ENCODE measurements at regions not wholly inside any gene's neighbourhood (a gene's known extent, or its start where the extent isn't known, plus 50 kb on each side); places are given as distances from the start of the nearest gene placed in this dataset.

DNA sequence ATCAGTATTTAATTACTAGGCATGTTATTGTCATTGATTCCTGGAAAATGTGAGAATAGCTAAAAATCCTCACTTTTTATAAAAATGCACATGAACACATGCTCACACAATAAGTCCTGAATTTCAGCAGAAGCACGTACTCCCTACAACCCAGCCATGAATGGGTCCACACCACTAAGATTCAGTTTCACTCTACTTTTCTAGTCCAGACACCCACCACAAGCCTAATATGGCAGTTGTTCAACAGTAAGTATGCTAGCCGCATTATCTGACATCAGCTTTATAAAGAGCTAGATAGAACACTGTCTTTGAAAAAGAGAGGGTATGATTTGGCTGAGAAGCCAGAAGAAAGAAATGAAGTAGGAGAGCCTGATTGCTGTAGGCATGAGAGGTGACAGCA lies 639.3 kb downstream of the BRINP1 start:
- TF ChIP-seq, protein P1, sequence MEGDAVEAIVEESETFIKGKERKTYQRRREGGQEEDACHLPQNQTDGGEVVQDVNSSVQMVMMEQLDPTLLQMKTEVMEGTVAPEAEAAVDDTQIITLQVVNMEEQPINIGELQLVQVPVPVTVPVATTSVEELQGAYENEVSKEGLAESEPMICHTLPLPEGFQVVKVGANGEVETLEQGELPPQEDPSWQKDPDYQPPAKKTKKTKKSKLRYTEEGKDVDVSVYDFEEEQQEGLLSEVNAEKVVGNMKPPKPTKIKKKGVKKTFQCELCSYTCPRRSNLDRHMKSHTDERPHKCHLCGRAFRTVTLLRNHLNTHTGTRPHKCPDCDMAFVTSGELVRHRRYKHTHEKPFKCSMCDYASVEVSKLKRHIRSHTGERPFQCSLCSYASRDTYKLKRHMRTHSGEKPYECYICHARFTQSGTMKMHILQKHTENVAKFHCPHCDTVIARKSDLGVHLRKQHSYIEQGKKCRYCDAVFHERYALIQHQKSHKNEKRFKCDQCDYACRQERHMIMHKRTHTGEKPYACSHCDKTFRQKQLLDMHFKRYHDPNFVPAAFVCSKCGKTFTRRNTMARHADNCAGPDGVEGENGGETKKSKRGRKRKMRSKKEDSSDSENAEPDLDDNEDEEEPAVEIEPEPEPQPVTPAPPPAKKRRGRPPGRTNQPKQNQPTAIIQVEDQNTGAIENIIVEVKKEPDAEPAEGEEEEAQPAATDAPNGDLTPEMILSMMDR (IDR thresholded peaks at IDR 0.05), result no peak
- no peak for TF ChIP-seq POLR2A (IDR thresholded peaks at IDR 0.05)

All from adrenal gland (tissue), 5 donors.